ENCODE measurements at regions not wholly inside any gene's neighbourhood (a gene's known extent, or its start where the extent isn't known, plus 50 kb on each side); places are given as distances from the start of the nearest gene placed in this dataset.

GRCh38 chr13:103895835-103896531 is 829.8 kb upstream of the SLC10A2 start:
- Histone ChIP-seq H4K91ac (replicated peaks; ENCODE audit: insufficient read length, low read length) (no peak overlapping the region), H3K23ac (ENCODE audit: insufficient read length) (no peak overlapping the region), H3K4me2 (ENCODE audit: insufficient read depth in 1 of 2, low read depth in 2 of 2, low read length in 2 of 2) (no peak overlapping the region), H2BK12ac (ENCODE audit: low read depth, low read length) (no peak overlapping the region), H3K27me3 (replicated peaks in 1 of 4; ENCODE audit: control insufficient read depth in 3 of 4, extremely low read depth in 1 of 4, insufficient read depth in 3 of 4, low read length in 3 of 4) (no peaks in the 10 kb centered on the region), H3K23me2 (ENCODE audit: low read depth, low read length) (no peaks in the 10 kb centered on the region), H3K9me3 (ENCODE audit: insufficient read depth in 2 of 2, low read depth in 1 of 2, low read length in 1 of 2) (no peaks in the 10 kb centered on the region), H3K4me3 (ENCODE audit: extremely low read depth in 1 of 4, insufficient read depth in 2 of 4, low read depth in 3 of 4, low read length in 4 of 4) (no peak overlapping the region), H3K79me1 (ENCODE audit: low read depth, low read length) (no peaks in the 10 kb centered on the region), H2AFZ (ENCODE audit: low read length) (no peak overlapping the region), H2BK20ac (ENCODE audit: low read length) (no peak overlapping the region), H3K79me2 (ENCODE audit: control insufficient read depth in 1 of 2, insufficient read depth in 2 of 2, low read length in 2 of 2) (no peaks in the 10 kb centered on the region), H2BK5ac (ENCODE audit: low read depth, low read length) (no peak overlapping the region), H3K36me3 (ENCODE audit: control insufficient read depth in 2 of 4, insufficient read depth in 4 of 4, low read length in 3 of 4) (no peaks in the 10 kb centered on the region), H3K14ac (ENCODE audit: insufficient read length) (no peak overlapping the region), H4K20me1 (replicated peaks in 1 of 2; ENCODE audit: control insufficient read depth in 1 of 2, insufficient read depth in 2 of 2, low read length in 2 of 2) (no peaks in the 10 kb centered on the region), H2AK5ac (ENCODE audit: low read depth, low read length) (no peak overlapping the region), H4K5ac (ENCODE audit: insufficient read length, low read depth, low read length) (no peak overlapping the region), H3K27ac (ENCODE audit: low read depth, low read length) (no peak overlapping the region), H4K8ac (ENCODE audit: extremely low read depth, insufficient read depth, low read length) (no peak overlapping the region), H3K18ac (ENCODE audit: extremely low read depth, low read length) (no peak overlapping the region), H2BK120ac (replicated peaks; ENCODE audit: low read depth, low read length) (no peak overlapping the region), H3K4me1 (replicated peaks in 1 of 4; ENCODE audit: control insufficient read depth in 3 of 4, insufficient read depth in 4 of 4, low read length in 3 of 4) (no peaks in the 10 kb centered on the region), H2BK15ac (ENCODE audit: low read length) (no peak overlapping the region), H3K9ac (replicated peaks in 1 of 4; ENCODE audit: extremely low read depth in 1 of 4, low read depth in 3 of 4, low read length in 3 of 4) (no peak overlapping the region), H3K4ac (replicated peaks; ENCODE audit: insufficient read length, low read depth, low read length) (no peak overlapping the region), H3K56ac (replicated peaks; ENCODE audit: insufficient read length, low read depth, low read length) (no peak overlapping the region)
- POLR2A ChIA-PET (ENCODE audit: partially characterized antibody): no interaction called here
- CTCF ChIA-PET (ENCODE audit: partially characterized antibody): interaction anchor here (1.0 kb wide), 1 partner anchor 15 kb away, joined by 3 read pairs; no protein-coding TSS in a partner anchor
- DNase-seq (ENCODE audit: low read depth in 1 of 2, low spot score in 2 of 2) (no peak), FAIRE-seq (no peak)
- 81% methylated on average over 1 of the region's 1 CpG; no CpG with 5 or more reads in 1 of the 2 experiments for WGBS, 2 experiments (ENCODE audit: extremely low coverage in 1 of 2, insufficient coverage in 1 of 2, insufficient read length in 1 of 2, insufficient replicate concordance in 2 of 2, low coverage in 1 of 2, low lambda C conversion rate in 2 of 2, missing lambda C conversion rate in 1 of 2)
- TF ChIP-seq JUND (IDR thresholded peaks at IDR 0.05; ENCODE audit: low read length) (no peak), KDM4A (IDR thresholded peaks at IDR 0.05; ENCODE audit: low read depth, low read length, severe bottlenecking) (no peak), GTF2F1 (IDR thresholded peaks at IDR 0.05; ENCODE audit: borderline replicate concordance, low read depth, low read length) (no peak), ATF3 (IDR thresholded peaks at IDR 0.05; ENCODE audit: insufficient read depth, low read depth, low read length) (no peak), SIRT6 (IDR thresholded peaks at IDR 0.05; ENCODE audit: low read length) (no peak), EZH2 (IDR thresholded peaks at IDR 0.05; ENCODE audit: low read depth, low read length, severe bottlenecking) (no peak), RAD21 (IDR thresholded peaks at IDR 0.05 in 1 of 2, conservative IDR thresholded peaks at IDR 0.05 in 1 of 2; ENCODE audit: low read depth in 2 of 2, low read length in 2 of 2) (no peak), CBX8 (IDR thresholded peaks at IDR 0.05; ENCODE audit: borderline replicate concordance, low read depth, low read length) (no peak), RNF2 (IDR thresholded peaks at IDR 0.05; ENCODE audit: borderline replicate concordance, low read depth, low read length, missing control alignments, poor library complexity, severe bottlenecking) (no peak), POLR2A (IDR thresholded peaks at IDR 0.05; ENCODE audit: control extremely low read depth in 1 of 2, low read depth in 2 of 2, low read length in 2 of 2) (no peak), SP2 (IDR thresholded peaks at IDR 0.05; ENCODE audit: low read length) (no peak), FOSL1 (IDR thresholded peaks at IDR 0.05; ENCODE audit: insufficient read depth, low read depth, low read length) (no peak)
